RWPE2 (cell line): ENCODE measurements at regions not wholly inside any gene's neighbourhood (a gene's known extent, or its start where the extent isn't known, plus 50 kb on each side); places are given as distances from the start of the nearest gene placed in this dataset.

Experiments
- ATAC-seq: fragments of 200-7000 bp; cut with Tn5 transposase; 3 replicates; pipeline ENCODE4 v1.9.1; 2021; ENCODE audit warnings: low read depth
- DNase-seq: peaks from one replicate; pipeline ENCODE4 v3.0.0-alpha.2; 2020; ENCODE audit warnings: low spot score
- H3K27ac ChIP-seq: fragments of 450-650 bp; 2 replicates; pipeline ENCODE4 v1.5.1; 2017; ENCODE audit warnings: mild to moderate bottlenecking; ENCODE audit not compliant: poor library complexity, severe bottlenecking
- H3K27me3 ChIP-seq: fragments of 250-450 bp; sonication (Bioruptor Pico); 2 replicates; pipeline ENCODE4 v1.5.1; 2021; ENCODE audit warnings: mild to moderate bottlenecking, moderate library complexity; ENCODE audit not compliant: insufficient read depth, poor library complexity, severe bottlenecking
- H3K36me3 ChIP-seq: fragments of 250-450 bp; sonication (Bioruptor Pico); 2 replicates; pipeline ENCODE4 v1.5.1; 2020; ENCODE audit warnings: low read depth, mild to moderate bottlenecking, moderate library complexity
- H3K4me1 ChIP-seq: fragments of 250-450 bp; sonication (Bioruptor Pico); 2 replicates; pipeline ENCODE4 v1.5.1; 2021; ENCODE audit warnings: mild to moderate bottlenecking, moderate library complexity; ENCODE audit not compliant: insufficient read depth, poor library complexity, severe bottlenecking
- H3K4me3 ChIP-seq: fragments of 250-450 bp; sonication (Bioruptor Pico); 2 replicates; pipeline ENCODE4 v1.5.1; 2021; ENCODE audit warnings: mild to moderate bottlenecking, moderate library complexity; ENCODE audit not compliant: severe bottlenecking
- H3K9me3 ChIP-seq: fragments of 250-450 bp; sonication (Bioruptor Pico); 2 replicates; pipeline ENCODE4 v1.5.1; 2021; ENCODE audit warnings: mild to moderate bottlenecking, moderate library complexity; ENCODE audit not compliant: severe bottlenecking
- CTCF ChIP-seq: fragments of 450-650 bp; IDR thresholded peaks from one replicate; pipeline ENCODE4 v1.5.1; 2017; ENCODE audit warnings: mild to moderate bottlenecking, moderate library complexity; ENCODE audit not compliant: poor library complexity, severe bottlenecking

GRCh38 chr11:38206663-38207062 is 1608.6 kb upstream of the RAG2 start:
- H3K4me3 ChIP-seq, result no peak overlapping the region
- TF ChIP-seq CTCF, result no peak
- H3K27me3 ChIP-seq, result no peaks in the 10 kb centered on the region
- H3K4me1 ChIP-seq, result no peaks in the 10 kb centered on the region
- H3K36me3 ChIP-seq, result no peaks in the 10 kb centered on the region
- ATAC-seq, result no peak
- no peak for DNase-seq
- H3K27ac ChIP-seq, result no peak overlapping the region
- H3K9me3 ChIP-seq, result no peaks in the 10 kb centered on the region

GRCh38 chr11:38191101-38191500 is 1593.1 kb upstream of the RAG2 start:
- Histone ChIP-seq H3K27ac (no peak overlapping the region), H3K27me3 (no peaks in the 10 kb centered on the region), H3K36me3 (no peaks in the 10 kb centered on the region), H3K4me3 (no peak overlapping the region), H3K9me3 (no peaks in the 10 kb centered on the region), H3K4me1 (no peaks in the 10 kb centered on the region)
- ATAC-seq (no peak), DNase-seq (no peak)
- no peak for TF ChIP-seq CTCF

DNA sequence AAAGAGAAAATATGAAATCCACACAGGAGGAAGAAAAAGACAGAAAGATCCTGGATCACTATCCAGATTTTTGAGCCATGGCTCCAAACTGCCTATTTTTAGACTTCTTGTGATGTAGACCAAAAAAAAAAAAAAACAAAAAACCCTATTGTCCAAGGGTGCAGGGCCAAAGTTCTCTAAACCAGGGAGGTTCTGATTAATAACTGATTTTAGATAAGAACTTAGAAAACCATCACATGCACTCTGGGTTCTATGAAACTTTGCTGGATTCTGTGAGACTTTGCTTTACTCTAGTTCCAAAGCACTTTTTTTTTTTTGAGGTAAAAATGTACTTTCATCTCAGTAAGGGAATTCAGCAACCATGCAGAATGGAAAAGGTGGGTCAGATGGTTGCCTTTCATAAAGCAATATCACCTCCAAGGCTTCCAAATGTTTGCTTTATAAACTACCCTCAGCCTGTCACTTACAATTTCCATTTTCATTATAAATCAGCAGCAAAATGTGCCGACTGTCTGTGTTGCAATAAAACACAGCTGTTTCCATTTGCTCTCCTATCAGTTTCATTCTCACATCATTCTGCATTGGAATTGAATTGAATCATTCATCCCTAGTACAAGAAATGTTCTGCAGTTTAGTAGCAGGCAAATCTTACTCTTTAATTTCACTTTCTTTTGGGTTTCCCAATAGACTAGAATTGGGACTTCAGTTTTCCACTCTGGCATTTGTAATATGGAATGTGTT is 1584.3 kb upstream of the RAG2 start:
- no peak for TF ChIP-seq CTCF
- no peak for DNase-seq
- no peaks in the 10 kb centered on the region for H3K36me3 ChIP-seq
- H3K27ac ChIP-seq, result no peak overlapping the region
- no peaks in the 10 kb centered on the region for H3K4me1 ChIP-seq
- no peak for ATAC-seq
- no peak overlapping the region for H3K4me3 ChIP-seq
- H3K27me3 ChIP-seq, result no peaks in the 10 kb centered on the region
- H3K9me3 ChIP-seq, result no peaks in the 10 kb centered on the region

GRCh38 chr11:38176686-38177322 is 1578.8 kb upstream of the RAG2 start:
- no peaks in the 10 kb centered on the region for H3K9me3 ChIP-seq
- no peak overlapping the region for H3K4me3 ChIP-seq

More at GRCh38 chr11:38176686-38177322, 1578.8 kb upstream of the RAG2 start:
- no peaks in the 10 kb centered on the region for H3K4me1 ChIP-seq
- DNase-seq, result peak; percentile 26
- no peak for ATAC-seq
- H3K27me3 ChIP-seq, result no peaks in the 10 kb centered on the region
- no peak overlapping the region for H3K27ac ChIP-seq
- no peaks in the 10 kb centered on the region for H3K36me3 ChIP-seq
- no peak for TF ChIP-seq CTCF
